Ishikawa (cell line): ENCODE measurements at regions not wholly inside any gene's neighbourhood (a gene's known extent, or its start where the extent isn't known, plus 50 kb on each side); places are given as distances from the start of the nearest gene placed in this dataset.

Source experiments
- CEBPB ChIP-seq: IDR thresholded peaks from 2 replicates; pipeline ENCODE4 v1.6.1; 2012
- CREB1 ChIP-seq: IDR thresholded peaks from 2 replicates; pipeline ENCODE4 v1.6.1; 2012; ENCODE audit warnings: low read depth
- EGR1 ChIP-seq: IDR thresholded peaks from 2 replicates; pipeline ENCODE4 v1.6.1; 2012
- EP300 ChIP-seq: IDR thresholded peaks from 2 replicates; pipeline ENCODE4 v1.6.1; 2012; ENCODE audit warnings: borderline replicate concordance
- FOXM1 ChIP-seq: IDR thresholded peaks from 2 replicates; pipeline ENCODE4 v1.6.1; 2012; ENCODE audit warnings: low read depth, borderline replicate concordance
- MAX ChIP-seq: IDR thresholded peaks from 2 replicates; pipeline ENCODE4 v1.6.1; 2012
- NFIC ChIP-seq: IDR thresholded peaks from 2 replicates; pipeline ENCODE4 v1.6.1; 2012
- RAD21 ChIP-seq: IDR thresholded peaks from 2 replicates; pipeline ENCODE4 v1.6.1; 2012; ENCODE audit warnings: low read depth
- REST ChIP-seq: IDR thresholded peaks from 2 replicates; pipeline ENCODE4 v1.6.1; 2012; ENCODE audit warnings: low read depth, mild to moderate bottlenecking
- TAF1 ChIP-seq: IDR thresholded peaks from 2 replicates; pipeline ENCODE4 v1.6.1; 2012; ENCODE audit warnings: low read depth, mild to moderate bottlenecking
- TCF12 ChIP-seq: IDR thresholded peaks from 2 replicates; pipeline ENCODE4 v1.6.1; 2012; ENCODE audit warnings: low read depth
- TEAD4 ChIP-seq: IDR thresholded peaks from 2 replicates; pipeline ENCODE4 v1.6.1; 2012
- YY1 ChIP-seq: IDR thresholded peaks from 2 replicates; pipeline ENCODE4 v1.6.1; 2012; ENCODE audit warnings: low read depth
- ZBTB7A ChIP-seq: IDR thresholded peaks from 2 replicates; pipeline ENCODE4 v1.6.1; 2012; ENCODE audit warnings: low read depth
- TF ChIP-seq, protein P1 (sequence below): IDR thresholded peaks from 2 replicates; pipeline ENCODE4 v1.6.1; 2012

DNA sequence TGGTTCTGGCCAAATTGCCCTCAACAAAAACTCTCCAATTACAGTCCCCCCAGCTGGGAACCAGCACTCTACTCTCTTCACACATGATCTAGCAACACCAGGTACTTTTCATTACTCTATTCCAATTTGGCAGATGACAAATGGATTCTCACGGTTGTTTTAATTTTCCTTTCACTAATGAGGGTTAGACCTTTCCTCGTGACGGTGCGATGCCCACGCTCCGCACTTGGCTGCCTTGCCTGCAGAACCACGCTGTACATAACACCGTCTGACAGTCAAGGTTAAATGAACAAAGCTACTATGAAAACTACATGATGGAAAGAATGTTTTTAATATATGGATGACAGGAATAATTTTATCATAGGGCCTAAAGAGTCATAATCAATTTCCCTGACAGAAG is 141.5 kb downstream of the FBXO15 start:
- TF ChIP-seq MAX (no peak), EP300 (no peak), YY1 (no peak), FOXM1 (no peak), EGR1 (no peak), ZBTB7A (no peak), TCF12 (no peak), TEAD4 (no peak), RAD21 (no peak), NFIC (no peak)

GRCh38 chr18:74005320-74006109 is 142.1 kb downstream of the FBXO15 start:
- no peak for TF ChIP-seq TEAD4
- TF ChIP-seq TCF12: no peak
- TF ChIP-seq MAX: no peak
- no peak for TF ChIP-seq TAF1
- no peak for TF ChIP-seq CREB1
- TF ChIP-seq, protein P1, sequence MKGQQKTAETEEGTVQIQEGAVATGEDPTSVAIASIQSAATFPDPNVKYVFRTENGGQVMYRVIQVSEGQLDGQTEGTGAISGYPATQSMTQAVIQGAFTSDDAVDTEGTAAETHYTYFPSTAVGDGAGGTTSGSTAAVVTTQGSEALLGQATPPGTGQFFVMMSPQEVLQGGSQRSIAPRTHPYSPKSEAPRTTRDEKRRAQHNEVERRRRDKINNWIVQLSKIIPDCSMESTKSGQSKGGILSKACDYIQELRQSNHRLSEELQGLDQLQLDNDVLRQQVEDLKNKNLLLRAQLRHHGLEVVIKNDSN: no peak
- no peak for TF ChIP-seq EP300

DNA sequence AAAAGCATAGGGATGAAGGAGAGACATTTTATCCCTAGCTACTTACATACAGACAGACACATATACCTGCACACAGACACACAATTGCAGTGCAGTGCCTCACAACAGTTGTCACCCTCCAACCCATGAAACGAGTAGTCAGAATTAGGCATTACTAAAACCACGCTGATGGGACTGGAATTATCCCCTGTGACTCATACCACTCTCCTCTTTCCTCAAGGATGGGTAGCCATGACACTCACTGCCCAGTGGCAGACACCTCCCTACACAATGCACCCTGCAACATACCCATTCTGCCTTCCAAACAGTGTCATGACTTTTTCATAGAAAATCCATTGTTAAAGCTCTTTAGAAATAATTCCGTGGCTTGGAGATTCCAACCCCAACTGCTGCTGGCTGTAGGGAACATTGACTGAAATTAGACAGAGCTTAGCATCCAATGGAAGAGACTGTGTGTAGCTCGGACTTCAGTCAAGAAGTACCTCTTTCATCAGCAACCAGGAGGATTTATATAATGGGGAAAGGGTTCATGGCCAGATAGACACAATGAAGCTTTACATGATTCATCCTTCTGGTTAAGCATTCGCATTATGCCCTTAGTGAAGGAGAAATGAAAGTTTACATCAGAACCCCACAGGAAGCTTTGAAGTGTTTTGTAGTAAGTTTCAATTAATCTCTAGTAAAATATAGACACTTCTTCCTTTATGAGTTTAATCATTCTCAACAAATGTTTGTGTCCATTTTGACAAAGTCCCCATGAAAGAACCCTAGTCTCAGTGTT is 155.2 kb downstream of the FBXO15 start:
- TF ChIP-seq YY1: no peak

DNA sequence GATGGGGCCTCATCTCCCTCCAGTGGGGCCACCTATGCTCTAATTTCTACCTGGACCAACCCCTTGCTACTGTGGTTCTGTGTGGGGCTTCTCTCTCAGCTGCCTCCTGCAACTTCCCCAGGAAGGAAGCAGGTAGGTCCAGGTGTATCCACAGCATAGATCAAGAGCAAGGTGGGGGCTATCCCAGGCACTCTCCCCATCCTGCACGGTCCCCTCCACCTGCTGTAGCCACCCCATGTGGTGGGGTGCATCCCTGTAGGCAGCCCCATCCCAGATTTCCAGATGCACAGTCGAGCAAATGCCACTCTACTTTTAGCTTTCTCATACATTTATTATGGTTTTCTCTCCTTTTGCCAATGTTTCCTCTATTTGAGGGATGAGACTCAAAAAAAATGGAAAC is 156.1 kb downstream of the FBXO15 start:
- no peak for TF ChIP-seq ZBTB7A
- TF ChIP-seq TCF12: no peak
- TF ChIP-seq, protein P1: no peak
- TF ChIP-seq EGR1: no peak
- no peak for TF ChIP-seq TAF1
- no peak for TF ChIP-seq FOXM1
- no peak for TF ChIP-seq CREB1
- TF ChIP-seq EP300: no peak
- no peak for TF ChIP-seq MAX

DNA sequence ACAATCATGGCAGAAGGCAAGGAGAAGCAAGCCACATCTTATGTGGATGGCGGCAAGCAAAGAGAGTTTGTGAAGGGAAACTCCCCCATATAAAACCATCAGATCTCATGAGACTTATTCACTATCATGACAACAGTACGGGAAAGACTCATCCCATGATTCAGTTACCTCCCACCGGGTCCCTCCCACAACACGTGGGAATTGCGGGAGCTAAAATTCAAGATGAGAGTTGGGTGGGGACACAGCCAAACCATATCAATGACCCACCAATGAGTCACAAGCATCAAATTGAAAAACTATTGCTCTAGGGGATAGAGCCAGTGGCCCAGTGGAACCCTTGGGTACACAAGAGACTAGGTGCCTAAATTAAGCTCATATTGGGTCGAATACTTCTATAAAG is 157.4 kb downstream of the FBXO15 start:
- TF ChIP-seq CREB1 (no peak), EP300 (no peak), YY1 (no peak), REST (no peak), FOXM1 (no peak), ZBTB7A (no peak), TCF12 (no peak), CEBPB (no peak), EGR1 (no peak), MAX (no peak), TEAD4 (no peak), NFIC (no peak), TAF1 (no peak), RAD21 (no peak)
- TF ChIP-seq, protein P1: no peak

GRCh38 chr18:73987247-73987980 is 160.2 kb downstream of the FBXO15 start:
- TF ChIP-seq REST: no peak
